Inferior parietal cortex (tissue), 1 donor: ENCODE measurements at regions not wholly inside any gene's neighbourhood (a gene's known extent, or its start where the extent isn't known, plus 50 kb on each side); places are given as distances from the start of the nearest gene placed in this dataset.

Experiments
- DNase-seq: peaks from one replicate; pipeline ENCODE4 v3.0.0-alpha.2; 2016; ENCODE audit errors: extremely low spot score

GRCh38 chr3:163684651-163685050, 1393.6 kb downstream of the SI start:
- DNase-seq: no peak

GRCh38 chr3:163672954-163673353, 1405.3 kb downstream of the SI start:
- no peak for DNase-seq

- no peak for DNase-seq
These were observed 1407.1 kb downstream of the SI start for GRCh38 chr3:163671201-163671600.

- DNase-seq: no peak
These were observed 1413.8 kb downstream of the SI start for GRCh38 chr3:163664466-163664865.

- no peak for DNase-seq
These were observed 1421.2 kb downstream of the SI start for GRCh38 chr3:163657088-163657487.

- no peak for DNase-seq
These were observed 1423.3 kb downstream of the SI start for GRCh38 chr3:163655021-163655420.

- DNase-seq: no peak
These were observed 1434.1 kb downstream of the SI start for GRCh38 chr3:163644172-163644571.

- no peak for DNase-seq
These were observed 1445.6 kb downstream of the SI start for GRCh38 chr3:163632722-163633121.

GRCh38 chr3:163626753-163627152, 1451.5 kb downstream of the SI start:
- no peak for DNase-seq

- DNase-seq: no peak
These were observed 1455.9 kb downstream of the SI start for GRCh38 chr3:163622384-163622783.

- DNase-seq: no peak
These were observed 1463.4 kb downstream of the SI start for GRCh38 chr3:163614886-163615285.

GRCh38 chr3:163605915-163606314, 1472.4 kb downstream of the SI start:
- DNase-seq: no peak

- DNase-seq: no peak
These were observed 1476.9 kb downstream of the SI start for GRCh38 chr3:163601426-163601825.

- DNase-seq: no peak
These were observed 1491.0 kb downstream of the SI start for GRCh38 chr3:163587342-163587741.

- DNase-seq: no peak
These were observed 1495.3 kb downstream of the SI start for GRCh38 chr3:163582967-163583366.

GRCh38 chr3:163577271-163577670, 1501.0 kb downstream of the SI start:
- DNase-seq: peak; percentile 3

- DNase-seq: no peak
These were observed 1502.0 kb downstream of the SI start for GRCh38 chr3:163576314-163576713.

GRCh38 chr3:163573324-163573723, 1505.0 kb downstream of the SI start:
- no peak for DNase-seq

GRCh38 chr3:163572856-163573255, 1505.4 kb downstream of the SI start:
- no peak for DNase-seq

- DNase-seq: no peak
These were observed 1514.8 kb downstream of the SI start for GRCh38 chr3:163563485-163563884.

GRCh38 chr3:163562625-163563024, 1515.7 kb downstream of the SI start:
- no peak for DNase-seq

GRCh38 chr3:163561151-163561550, 1517.1 kb downstream of the SI start:
- no peak for DNase-seq

GRCh38 chr3:163560459-163560858, 1517.8 kb downstream of the SI start:
- no peak for DNase-seq

GRCh38 chr3:163556813-163557523, 1521.3 kb downstream of the SI start:
- DNase-seq: no peak
